Gastroesophageal sphincter (tissue), 4 donors: ENCODE measurements at regions not wholly inside any gene's neighbourhood (a gene's known extent, or its start where the extent isn't known, plus 50 kb on each side); places are given as distances from the start of the nearest gene placed in this dataset.

Source experiments
- ATAC-seq: fragments of 150-250 bp; one replicate; pipeline ENCODE4 v1.9.1; 2016; ENCODE audit warnings: mild to moderate bottlenecking, moderate library complexity
- H3K27ac ChIP-seq, 4 donors: fragments of 200-600 bp; sonication (generic) in 3 of 4; 1 replicate in 3 of 4; 2 replicates in 1 of 4; pipeline ENCODE4 v1.5.1; 2016 to 2019
- H3K27me3 ChIP-seq: fragments of 200-600 bp; sonication (generic); one replicate; pipeline ENCODE4 v1.5.1; 2019
- H3K36me3 ChIP-seq, 2 donors: fragments of 200-600 bp; sonication (generic); one replicate each; pipeline ENCODE4 v1.5.1; 2019; ENCODE audit warnings: control low read depth in 1 of 2
- H3K4me1 ChIP-seq, 3 donors: fragments of 200-600 bp; sonication (generic); 1 replicate in 2 of 3; 2 replicates in 1 of 3; pipeline ENCODE4 v1.5.1; 2016 to 2019; ENCODE audit warnings: control low read depth in 2 of 3
- H3K4me3 ChIP-seq, 2 donors: fragments of 200-600 bp; sonication (generic); one replicate each; pipeline ENCODE4 v1.5.1; 2019; ENCODE audit warnings: mild to moderate bottlenecking in 1 of 2, moderate library complexity in 1 of 2
- H3K9me3 ChIP-seq, 3 donors: fragments of 200-600 bp; sonication (generic); one replicate each; pipeline ENCODE4 v1.5.1; 2017 to 2019; ENCODE audit warnings: control low read depth in 2 of 3
- CTCF ChIP-seq, 4 experiments: fragments of 200-600 bp in 2 of 4; fragments of 450-650 bp in 2 of 4; sonication (generic) in 1 of 4; IDR thresholded peaks; one replicate each; pipeline ENCODE4 v1.5.1; 2017 to 2019; ENCODE audit warnings: antibody characterized with exemption in 4 of 4, mild to moderate bottlenecking in 2 of 4, moderate library complexity in 2 of 4
- EP300 ChIP-seq: sonication (generic); formaldehyde crosslinking; IDR thresholded peaks from one replicate; pipeline ENCODE4 v1.6.1; 2017; ENCODE audit warnings: antibody characterized with exemption, mild to moderate bottlenecking
- POLR2A ChIP-seq, 2 donors: fragments of 450-650 bp; IDR thresholded peaks; one replicate each; pipeline ENCODE4 v1.6.1; 2017; ENCODE audit warnings: antibody characterized with exemption in 2 of 2, mild to moderate bottlenecking in 2 of 2, moderate library complexity in 1 of 2
- POLR2AphosphoS5 ChIP-seq: sonication (generic); formaldehyde crosslinking; IDR thresholded peaks from one replicate; pipeline ENCODE4 v1.6.1; 2017; ENCODE audit warnings: antibody characterized with exemption
- WGBS, 2 donors: methylation state at CpG; one replicate each; pipeline ENCODE4 v1.1.5; 2018; ENCODE audit warnings: low coverage in 1 of 2; 5-methylcytosine and 5-hydroxymethylcytosine counted together

- Histone ChIP-seq H3K27ac (no peak overlapping the region), H3K4me3 (no peak overlapping the region), H3K36me3 (no peaks in the 10 kb centered on the region), H3K27me3 (no peaks in the 10 kb centered on the region), H3K4me1 (peaks cover 0 to 16% (median 7%) of the 10 kb centered on the region in 3 donors), H3K9me3 (no peaks in the 10 kb centered on the region)
- no CpG with 5 or more reads among the region's 2 CpGs for WGBS, 2 donors
- ATAC-seq: no peak
- TF ChIP-seq POLR2A (IDR thresholded peaks at IDR 0.05) (no peak), CTCF (IDR thresholded peaks at IDR 0.05) (no peak), EP300 (no peak), POLR2AphosphoS5 (no peak)
These were observed 492.7 kb upstream of the USP24 start for GRCh38 chr1:55707846-55708245.

DNA sequence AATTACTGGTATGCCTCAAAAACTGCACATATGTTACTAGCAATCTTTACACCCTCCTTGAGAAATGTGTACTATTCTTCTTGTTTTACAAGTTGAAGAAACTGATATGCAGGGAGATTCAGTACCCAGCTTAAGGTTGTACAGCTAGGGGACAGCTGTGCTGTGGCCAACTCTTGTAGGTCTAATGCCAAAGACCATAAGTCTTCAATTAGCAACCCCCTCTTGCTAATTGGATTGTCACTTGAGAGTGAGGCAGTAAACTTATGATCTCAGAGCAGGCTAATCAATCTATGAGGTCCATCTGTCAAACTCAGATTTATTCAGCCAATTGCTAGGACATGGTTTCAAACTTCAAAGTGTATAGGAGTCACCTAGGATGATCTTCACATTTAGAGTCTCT is 492.0 kb upstream of the USP24 start:
- Histone ChIP-seq H3K4me1 (peaks cover 0 to 16% (median 7%) of the 10 kb centered on the region in 3 donors), H3K27me3 (no peaks in the 10 kb centered on the region), H3K9me3 (no peaks in the 10 kb centered on the region), H3K4me3 (no peak overlapping the region), H3K36me3 (no peaks in the 10 kb centered on the region), H3K27ac (no peak overlapping the region)
- ATAC-seq: no peak
- TF ChIP-seq POLR2AphosphoS5: no peak
- no peak for TF ChIP-seq POLR2A (IDR thresholded peaks at IDR 0.05)
- no peak for TF ChIP-seq EP300
- no peak for TF ChIP-seq CTCF (IDR thresholded peaks at IDR 0.05)

DNA sequence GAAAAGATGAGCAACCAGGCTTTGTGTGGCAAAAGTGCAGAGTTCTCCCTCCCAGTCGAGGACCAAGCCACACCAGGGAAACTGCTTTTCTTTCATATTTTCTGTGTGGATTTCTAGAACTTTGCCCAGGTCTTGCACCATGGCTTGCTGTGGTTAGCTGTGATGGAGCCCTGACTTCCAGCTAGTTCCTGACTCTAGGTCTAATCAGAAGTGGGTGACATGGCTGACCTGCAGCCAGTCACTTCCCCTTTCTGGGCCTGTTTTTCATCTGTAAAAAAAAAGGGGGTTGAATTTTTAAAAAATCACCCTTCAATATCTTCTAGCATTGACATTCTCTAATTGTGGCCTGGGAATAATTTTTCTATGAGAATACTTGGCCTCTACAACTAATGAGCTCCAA is 491.2 kb upstream of the USP24 start:
- H3K4me1 ChIP-seq: peaks cover 0 to 16% (median 7%) of the 10 kb centered on the region in 3 donors
- WGBS, 2 donors: 86% methylated on average over 1 of the region's 1 CpG; no CpG with 5 or more reads in 1 of the 2 donors
- ATAC-seq: no peak
- no peak overlapping the region for H3K27ac ChIP-seq
- TF ChIP-seq EP300 (no peak), POLR2A (IDR thresholded peaks at IDR 0.05) (no peak), CTCF (IDR thresholded peaks at IDR 0.05) (no peak), POLR2AphosphoS5 (no peak)
- H3K9me3 ChIP-seq: no peaks in the 10 kb centered on the region
- H3K27me3 ChIP-seq: no peaks in the 10 kb centered on the region
- no peak overlapping the region for H3K4me3 ChIP-seq
- H3K36me3 ChIP-seq: no peaks in the 10 kb centered on the region

DNA sequence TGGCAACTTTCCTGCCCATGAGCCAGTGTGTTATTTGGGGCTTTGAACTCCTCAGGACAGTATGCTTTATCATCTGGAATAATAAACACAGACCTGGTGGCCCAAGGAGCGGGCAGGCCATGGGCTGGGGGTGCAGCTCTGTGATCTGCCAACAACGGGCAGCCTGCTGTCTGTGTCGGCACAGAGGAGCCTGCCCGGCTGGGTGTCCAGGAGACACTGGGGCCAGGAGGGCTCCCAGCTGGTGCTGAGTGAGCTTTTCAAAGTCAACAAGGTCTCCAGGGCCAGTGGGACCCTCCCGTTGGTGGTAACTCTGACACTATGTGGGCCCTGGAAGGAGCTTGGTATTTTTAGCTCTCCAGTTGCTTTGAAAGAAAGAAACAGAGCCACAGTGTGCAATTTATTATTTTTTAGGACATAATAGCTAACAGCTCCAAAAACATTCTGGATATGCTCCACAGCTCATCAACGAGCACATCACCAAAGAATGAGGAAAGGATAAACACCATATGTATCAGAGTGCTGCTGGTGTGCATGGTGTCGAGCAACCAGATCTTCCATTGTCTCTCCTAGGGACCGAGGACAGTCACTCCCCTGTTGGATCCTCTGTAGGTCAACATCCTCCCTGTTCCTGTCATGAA is 488.7 kb upstream of the USP24 start:
- H3K4me3 ChIP-seq: no peak overlapping the region
- no peaks in the 10 kb centered on the region for H3K36me3 ChIP-seq
- peaks cover 3 to 27% (median 7%) of the 10 kb centered on the region in 3 donors for H3K4me1 ChIP-seq
- 41 to 43% methylated on average over 3 of the region's 8 CpGs for WGBS, 2 donors
- peak; percentile 56 for ATAC-seq
- H3K27me3 ChIP-seq: no peaks in the 10 kb centered on the region
- no peaks in the 10 kb centered on the region for H3K9me3 ChIP-seq
- TF ChIP-seq CTCF (IDR thresholded peaks at IDR 0.05) (no peak), EP300 (no peak), POLR2AphosphoS5 (no peak), POLR2A (IDR thresholded peaks at IDR 0.05) (no peak)
- H3K27ac ChIP-seq: peak overlapping the region in 3 of 4 donors; percentile 59 to 70 (median 59)

GRCh38 chr1:55702064-55702463 is 486.9 kb upstream of the USP24 start:
- Histone ChIP-seq H3K27me3 (no peaks in the 10 kb centered on the region), H3K4me3 (no peak overlapping the region), H3K27ac (no peak overlapping the region), H3K9me3 (no peaks in the 10 kb centered on the region), H3K36me3 (no peaks in the 10 kb centered on the region), H3K4me1 (peaks cover 3 to 27% (median 7%) of the 10 kb centered on the region in 3 donors)
- no peak for ATAC-seq
- WGBS, 2 donors: 75 to 88% methylated on average over 1 of the region's 1 CpG
- TF ChIP-seq EP300: no peak
- peak; percentile 21 to 38 (median 38) for TF ChIP-seq CTCF (IDR thresholded peaks at IDR 0.05)
